ENCODE measurements at regions not wholly inside any gene's neighbourhood (a gene's known extent, or its start where the extent isn't known, plus 50 kb on each side); places are given as distances from the start of the nearest gene placed in this dataset.

GRCh38 chr18:10215446-10215845, 239.0 kb upstream of the APCDD1 start:
- TF ChIP-seq CTCF (conservative IDR thresholded peaks at IDR 0.05), result no peak
- no peak overlapping the region for H2BK15ac ChIP-seq (ENCODE audit: low read depth, low read length)
- Mint-ChIP-seq H3K36me3 (ENCODE audit: insufficient read depth in 1 of 3, low read depth in 3 of 3) (peaks cover 1 to 21% (median 6%) of the 10 kb centered on the region in 3 experiments; a peak in 5 of 7 replicates), H3K27me3 (ENCODE audit: low read depth) (peaks cover 2% of the 10 kb centered on the region), H3K27ac (no peak overlapping the region; a peak in 1 of 7 replicates), H3K4me3 (no peak overlapping the region), H3K4me1 (peaks cover 5% of the 10 kb centered on the region in 2 experiments; a peak in 3 of 4 replicates), H3K9me3 (peaks cover 26 to 30% of the 10 kb centered on the region in 2 experiments; a peak in 4 of 5 replicates)
- no peak overlapping the region for H3K56ac ChIP-seq (ENCODE audit: insufficient read length, low read depth, low read length)
- H2BK120ac ChIP-seq (ENCODE audit: low read depth, low read length, poor library complexity, severe bottlenecking), result no peak overlapping the region
- no peaks in the 10 kb centered on the region for H3K79me1 ChIP-seq (ENCODE audit: insufficient read depth, low read depth, low read length, poor library complexity, severe bottlenecking)
- no peaks in the 10 kb centered on the region for H3K23me2 ChIP-seq (ENCODE audit: insufficient read length, low read depth, low read length, poor library complexity, severe bottlenecking)
- H3K4me1 ChIP-seq (ENCODE audit: insufficient read depth, low read length), result no peaks in the 10 kb centered on the region
- no peak overlapping the region for H2BK5ac ChIP-seq (ENCODE audit: insufficient read length, low read length)
- no peak overlapping the region for H4K91ac ChIP-seq (ENCODE audit: insufficient read length, low read depth, low read length)
- no peak overlapping the region for H3K18ac ChIP-seq (ENCODE audit: insufficient read length, low read depth, low read length)
- H3K9me3 ChIP-seq (ENCODE audit: control insufficient read depth, low read depth, low read length), result no peaks in the 10 kb centered on the region
- no peak overlapping the region for H3K9ac ChIP-seq (ENCODE audit: extremely low read depth, insufficient read length, low read length)
- no peaks in the 10 kb centered on the region for H3K79me2 ChIP-seq (ENCODE audit: insufficient read depth, low read length)
- no peak overlapping the region for H4K8ac ChIP-seq (replicated peaks; ENCODE audit: insufficient read length, low read depth, low read length)
- WGBS (ENCODE audit: extremely low coverage, insufficient read length, low lambda C conversion rate), result no CpG with 5 or more reads among the region's 6 CpGs
- no peak overlapping the region; the same call in 1 of the 2 replicates for H3K14ac ChIP-seq (ENCODE audit: insufficient read depth, low read length)
- no peaks in the 10 kb centered on the region for H4K20me1 ChIP-seq (ENCODE audit: control insufficient read depth, insufficient read depth, insufficient read length)
- H3K4me2 ChIP-seq (ENCODE audit: insufficient read depth, insufficient read length, low read length), result no peak overlapping the region
- no peak overlapping the region for H2AFZ ChIP-seq (ENCODE audit: low read length)
- no peak overlapping the region for H2BK12ac ChIP-seq (ENCODE audit: insufficient read length, low read depth, low read length)
- H3K27me3 ChIP-seq (ENCODE audit: insufficient read depth, low read length), result no peaks in the 10 kb centered on the region
- DNase-seq, result no peak
- no peak overlapping the region for H3K27ac ChIP-seq (ENCODE audit: insufficient read length, low read depth, low read length)
- no peak overlapping the region for H2AK5ac ChIP-seq (ENCODE audit: insufficient read length, low read length)
- H3K23ac ChIP-seq (ENCODE audit: insufficient read length, low read depth, low read length), result no peak overlapping the region
- H4K5ac ChIP-seq (ENCODE audit: insufficient read length, low read depth, low read length), result no peak overlapping the region
- H3T11ph ChIP-seq (ENCODE audit: low read length), result no peak overlapping the region
- no peak overlapping the region for H2BK20ac ChIP-seq (ENCODE audit: low read depth, low read length, poor library complexity, severe bottlenecking)
- H3K4ac ChIP-seq (ENCODE audit: low read depth, low read length), result no peak overlapping the region

All from H9 (cell line).